ENCODE measurements at regions not wholly inside any gene's neighbourhood (a gene's known extent, or its start where the extent isn't known, plus 50 kb on each side); places are given as distances from the start of the nearest gene placed in this dataset.

DNA sequence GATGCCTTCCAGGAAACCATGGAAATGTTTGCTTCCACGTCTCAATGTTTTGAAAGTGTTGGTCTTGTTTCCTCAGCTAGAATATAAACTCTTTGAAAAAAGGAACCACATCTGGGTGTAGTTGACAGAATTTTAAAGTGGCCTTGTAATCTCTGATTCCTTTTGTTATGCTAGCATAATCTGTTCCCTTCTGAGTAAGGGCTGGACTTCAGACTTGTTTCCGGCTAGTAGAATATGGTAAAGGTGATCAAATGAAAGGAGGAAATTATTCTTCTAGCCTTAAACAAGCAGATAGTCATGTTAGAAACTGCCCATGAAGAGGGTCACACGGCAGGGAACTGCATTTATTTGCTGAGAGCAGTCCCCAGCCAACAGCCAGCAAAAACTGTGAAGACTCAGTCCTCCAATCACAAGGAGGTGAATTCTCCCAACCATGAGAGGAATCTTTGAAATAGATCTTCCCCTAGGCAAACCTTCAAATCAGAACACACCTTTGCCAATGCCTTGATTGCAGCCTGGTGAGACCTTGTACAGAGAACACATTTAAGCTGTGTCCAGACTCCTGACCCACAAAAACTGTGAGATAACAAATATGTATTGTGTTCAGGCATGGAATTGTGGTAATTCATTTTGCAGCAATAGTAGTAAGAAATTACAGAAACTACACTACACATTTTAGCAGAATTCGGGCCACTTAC, 316.9 kb upstream of the SP8 start:
- H3K36me3 ChIP-seq: no peaks in the 10 kb centered on the region
- TF ChIP-seq, protein P1, sequence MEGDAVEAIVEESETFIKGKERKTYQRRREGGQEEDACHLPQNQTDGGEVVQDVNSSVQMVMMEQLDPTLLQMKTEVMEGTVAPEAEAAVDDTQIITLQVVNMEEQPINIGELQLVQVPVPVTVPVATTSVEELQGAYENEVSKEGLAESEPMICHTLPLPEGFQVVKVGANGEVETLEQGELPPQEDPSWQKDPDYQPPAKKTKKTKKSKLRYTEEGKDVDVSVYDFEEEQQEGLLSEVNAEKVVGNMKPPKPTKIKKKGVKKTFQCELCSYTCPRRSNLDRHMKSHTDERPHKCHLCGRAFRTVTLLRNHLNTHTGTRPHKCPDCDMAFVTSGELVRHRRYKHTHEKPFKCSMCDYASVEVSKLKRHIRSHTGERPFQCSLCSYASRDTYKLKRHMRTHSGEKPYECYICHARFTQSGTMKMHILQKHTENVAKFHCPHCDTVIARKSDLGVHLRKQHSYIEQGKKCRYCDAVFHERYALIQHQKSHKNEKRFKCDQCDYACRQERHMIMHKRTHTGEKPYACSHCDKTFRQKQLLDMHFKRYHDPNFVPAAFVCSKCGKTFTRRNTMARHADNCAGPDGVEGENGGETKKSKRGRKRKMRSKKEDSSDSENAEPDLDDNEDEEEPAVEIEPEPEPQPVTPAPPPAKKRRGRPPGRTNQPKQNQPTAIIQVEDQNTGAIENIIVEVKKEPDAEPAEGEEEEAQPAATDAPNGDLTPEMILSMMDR (IDR thresholded peaks at IDR 0.05; ENCODE audit: low read depth, low read length): no peak
- no peaks in the 10 kb centered on the region for H3K4me1 ChIP-seq
- no peak for DNase-seq
- no peak overlapping the region for H3K4me3 ChIP-seq (ENCODE audit: low read depth, low read length)
- H3K9me3 ChIP-seq: no peaks in the 10 kb centered on the region
- no peaks in the 10 kb centered on the region for H3K27me3 ChIP-seq

DNA sequence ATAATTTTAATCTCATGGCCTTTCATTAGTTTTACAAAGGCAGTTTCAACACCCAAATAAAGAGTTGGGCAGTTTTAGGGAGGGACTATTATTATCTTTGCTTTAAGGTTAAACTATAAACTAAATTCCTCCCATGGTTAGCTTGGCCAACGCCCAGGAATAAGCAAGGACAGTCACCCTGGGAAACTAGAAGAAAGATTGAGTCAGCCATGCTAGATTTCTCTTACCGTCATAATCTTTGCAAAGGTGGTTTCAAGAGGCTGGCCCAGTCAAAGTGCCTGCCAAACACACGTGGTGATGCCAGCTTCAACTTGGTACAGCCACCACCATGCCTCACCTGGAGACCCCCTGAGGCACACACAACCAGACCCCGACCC, 317.4 kb upstream of the SP8 start:
- H3K9me3 ChIP-seq: no peaks in the 10 kb centered on the region
- H3K36me3 ChIP-seq: no peaks in the 10 kb centered on the region
- no peaks in the 10 kb centered on the region for H3K4me1 ChIP-seq
- TF ChIP-seq, protein P1 (IDR thresholded peaks at IDR 0.05; ENCODE audit: low read depth, low read length): no peak
- no peak for DNase-seq
- no peaks in the 10 kb centered on the region for H3K27me3 ChIP-seq
- H3K4me3 ChIP-seq (ENCODE audit: low read depth, low read length): no peak overlapping the region

DNA sequence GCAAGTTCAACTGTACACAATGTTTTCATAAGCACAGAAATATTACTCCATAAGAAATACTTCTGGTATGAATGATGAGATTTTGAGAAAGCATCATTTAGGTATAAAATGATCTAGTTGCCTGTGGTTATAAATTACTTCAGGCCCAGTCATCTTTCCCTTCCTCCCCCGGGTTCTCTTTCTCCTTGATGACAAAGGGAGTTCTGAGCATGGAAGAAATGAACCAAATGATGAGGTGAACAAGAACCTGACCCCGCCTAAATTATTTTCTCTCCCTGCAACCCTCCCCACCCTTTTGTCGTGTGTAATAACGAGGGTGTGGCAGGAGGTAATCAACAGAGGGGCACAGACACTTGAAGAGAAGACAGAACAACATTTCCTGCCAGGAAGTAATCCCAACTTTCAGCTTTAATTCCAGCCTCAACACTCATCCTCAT, 319.6 kb upstream of the SP8 start:
- no peak for DNase-seq
- no peaks in the 10 kb centered on the region for H3K4me1 ChIP-seq
- TF ChIP-seq, protein P1 (IDR thresholded peaks at IDR 0.05; ENCODE audit: low read depth, low read length): no peak
- H3K4me3 ChIP-seq (ENCODE audit: low read depth, low read length): no peak overlapping the region
- no peaks in the 10 kb centered on the region for H3K27me3 ChIP-seq
- H3K36me3 ChIP-seq: no peaks in the 10 kb centered on the region
- H3K9me3 ChIP-seq: no peaks in the 10 kb centered on the region

DNA sequence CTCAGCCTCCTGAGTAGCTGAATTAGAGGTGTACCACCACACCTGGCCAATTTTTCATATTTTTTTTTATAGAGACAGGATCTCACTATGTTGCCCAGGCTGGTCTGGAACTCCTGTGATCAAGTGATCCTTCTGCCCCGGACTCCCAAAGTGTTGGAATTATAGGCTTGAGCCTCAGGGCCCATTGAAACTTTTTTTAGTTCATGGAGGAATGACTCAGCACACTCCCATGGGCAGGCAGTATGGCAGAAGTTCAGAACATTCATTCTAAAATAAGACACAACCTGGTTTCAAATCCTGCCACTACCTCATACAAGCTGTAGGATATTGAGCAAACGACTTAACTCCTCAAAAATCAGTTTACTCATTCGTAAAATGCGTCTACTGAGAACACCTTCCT, 320.4 kb upstream of the SP8 start:
- Histone ChIP-seq H3K4me1 (no peaks in the 10 kb centered on the region), H3K9me3 (no peaks in the 10 kb centered on the region), H3K36me3 (no peaks in the 10 kb centered on the region), H3K4me3 (ENCODE audit: low read depth, low read length) (no peak overlapping the region), H3K27me3 (no peaks in the 10 kb centered on the region)
- no peak for DNase-seq
- TF ChIP-seq, protein P1 (IDR thresholded peaks at IDR 0.05; ENCODE audit: low read depth, low read length): no peak

DNA sequence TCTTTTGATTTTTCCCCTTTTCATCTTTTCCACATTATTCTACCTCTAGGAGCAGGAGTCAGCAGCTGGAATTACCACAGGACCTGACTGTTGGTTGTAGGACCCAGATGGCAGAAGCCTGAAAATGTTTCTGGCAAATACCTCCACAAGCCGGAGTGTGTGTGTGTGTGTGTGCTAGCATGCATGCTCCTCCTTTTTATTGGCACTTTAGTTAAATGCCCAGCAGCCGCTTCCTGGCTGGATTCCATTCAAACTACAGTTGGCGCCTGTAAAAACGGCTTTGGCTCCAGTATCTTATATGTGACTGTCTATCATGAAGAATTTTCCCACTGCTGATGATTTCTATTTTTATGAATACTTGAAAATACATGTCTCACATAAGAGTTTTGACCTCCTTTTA, 319.7 kb upstream of the SP4 start:
- no peak overlapping the region for H3K4me3 ChIP-seq (ENCODE audit: low read depth, low read length)
- no peaks in the 10 kb centered on the region for H3K9me3 ChIP-seq
- H3K4me1 ChIP-seq: no peaks in the 10 kb centered on the region
- TF ChIP-seq, protein P1 (IDR thresholded peaks at IDR 0.05; ENCODE audit: low read depth, low read length): no peak
- DNase-seq: no peak
- no peaks in the 10 kb centered on the region for H3K36me3 ChIP-seq
- no peaks in the 10 kb centered on the region for H3K27me3 ChIP-seq

DNA sequence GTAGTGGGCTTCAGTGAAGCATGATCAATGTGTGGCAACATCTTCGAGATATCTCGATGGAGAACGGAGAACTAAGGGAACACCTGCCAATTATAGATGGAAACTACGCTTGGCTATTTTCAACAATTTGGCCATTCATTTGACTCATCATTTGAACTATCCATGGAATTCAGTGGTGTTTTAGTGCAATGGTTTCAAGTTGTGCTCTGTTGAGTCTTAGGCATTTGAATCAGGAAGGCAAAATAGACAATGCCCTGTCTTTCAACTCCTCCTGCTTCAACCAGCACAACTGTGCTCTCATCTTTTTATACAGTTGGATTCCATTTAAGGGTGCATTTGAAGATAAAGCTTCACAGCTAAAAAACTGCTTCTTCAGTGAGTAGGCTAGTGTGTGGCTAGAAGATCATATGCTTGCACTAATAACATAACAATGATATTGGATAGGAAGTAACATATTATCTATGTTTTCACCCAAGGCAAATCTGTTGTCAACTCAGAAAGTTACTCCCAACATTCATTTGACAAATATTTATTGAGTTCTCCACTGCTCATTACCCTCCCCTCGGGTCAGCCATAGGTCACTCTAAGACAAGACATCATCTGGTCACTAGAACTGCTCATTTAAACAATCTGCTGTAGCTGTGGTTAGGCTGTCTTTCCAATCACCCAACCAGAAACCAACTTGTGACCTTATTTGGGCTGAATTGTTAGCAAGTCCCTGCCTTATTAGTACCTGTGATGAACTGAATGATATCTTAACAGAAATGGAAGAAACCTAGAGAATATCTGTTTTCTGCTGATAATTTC, 314.1 kb upstream of the SP4 start:
- TF ChIP-seq, protein P1 (IDR thresholded peaks at IDR 0.05; ENCODE audit: low read depth, low read length): no peak
- Histone ChIP-seq H3K4me1 (no peaks in the 10 kb centered on the region), H3K9me3 (no peaks in the 10 kb centered on the region), H3K4me3 (ENCODE audit: low read depth, low read length) (no peak overlapping the region), H3K27me3 (0 out of 2 replicates have a peak, but pooled peaks cover 3% of the 10 kb centered on the region), H3K36me3 (no peaks in the 10 kb centered on the region)
- no peak for DNase-seq

Data from BE2C (cell line).